Adrenal gland (tissue), 9 donors: ENCODE measurements at regions not wholly inside any gene's neighbourhood (a gene's known extent, or its start where the extent isn't known, plus 50 kb on each side); places are given as distances from the start of the nearest gene placed in this dataset.

Experiments
- DNase-seq, 7 donors: peaks; one replicate each; pipeline ENCODE4 v3.0.0-alpha.2; 2019 to 2020
- H3K27ac ChIP-seq, 5 donors: fragments of 200-600 bp; sonication (generic) in 4 of 5; 1 replicate in 3 of 5; 2 replicates in 2 of 5; pipeline versions ENCODE4 v1.5.1 to v1.8.0; 2016 to 2020; ENCODE audit warnings: mild to moderate bottlenecking in 1 of 5
- H3K27me3 ChIP-seq: fragments of 200-600 bp; 2 replicates; pipeline ENCODE4 v1.8.0; 2021
- H3K36me3 ChIP-seq, 2 donors: fragments of 200-600 bp; replicated peaks in 1 of 2; 1 replicate in 1 of 2; 2 replicates in 1 of 2; pipeline versions ENCODE4 v1.5.1 to v1.8.0; 2018 to 2022
- H3K4me1 ChIP-seq, 2 donors: fragments of 200-600 bp; replicated peaks in 1 of 2; 1 replicate in 1 of 2; 2 replicates in 1 of 2; pipeline versions ENCODE4 v1.5.1 to v1.8.0; 2018 to 2021
- H3K4me3 ChIP-seq, 4 donors: fragments of 200-600 bp; sonication (generic) in 3 of 4; one replicate each; pipeline ENCODE4 v1.5.1; 2016 to 2018
- H3K9me3 ChIP-seq, 3 donors: fragments of 200-600 bp; sonication (generic) in 1 of 3; replicated peaks in 1 of 3; 1 replicate in 2 of 3; 2 replicates in 1 of 3; pipeline versions ENCODE4 v1.5.1 to v1.8.0; 2016 to 2021
- POLR2A ChIP-seq, 2 donors: fragments of 450-650 bp; IDR thresholded peaks; one replicate each; pipeline ENCODE4 v1.6.1; 2017; ENCODE audit warnings: antibody characterized with exemption in 2 of 2, mild to moderate bottlenecking in 2 of 2, moderate library complexity in 1 of 2
- WGBS, 4 donors: extraction: QIAGEN DNeasy Blood & Tissue Kit in 2 of 4; methylation state at CpG; one replicate each; pipeline versions ENCODE4 v1.1.5 to v1.1.7; 2013 to 2017; 5-methylcytosine and 5-hydroxymethylcytosine counted together
- intact Hi-C, 2 donors: fragments of 100-400 bp; cut with DNase I; formaldehyde crosslinking; loops; one replicate each; pipeline versions ENCODE4 v1.14.1 to v1.15.0; 2022 to 2023
- TF ChIP-seq, protein P1 (sequence below), 6 experiments: fragments of 450-650 bp in 4 of 6; fragments of 200-600 bp in 2 of 6; sonication (generic) in 1 of 6; IDR thresholded peaks; 1 replicate in 5 of 6; 2 replicates in 1 of 6; pipeline versions ENCODE4 v1.5.1 to v1.8.0; 2016 to 2021; ENCODE audit warnings: antibody characterized with exemption in 6 of 6, mild to moderate bottlenecking in 2 of 6, moderate library complexity in 1 of 6
- donor health status: healthy with polysubstance abuse.
- donor health status: Bipolar disorder and iron deficiency.
- donor health status: DM: yes; HTN: yes; CAD: no.
- donor health status: DM: no; HTN: no; CAD: no.
- donor health status: DM: no; HTN: no; CAD: no.

DNA sequence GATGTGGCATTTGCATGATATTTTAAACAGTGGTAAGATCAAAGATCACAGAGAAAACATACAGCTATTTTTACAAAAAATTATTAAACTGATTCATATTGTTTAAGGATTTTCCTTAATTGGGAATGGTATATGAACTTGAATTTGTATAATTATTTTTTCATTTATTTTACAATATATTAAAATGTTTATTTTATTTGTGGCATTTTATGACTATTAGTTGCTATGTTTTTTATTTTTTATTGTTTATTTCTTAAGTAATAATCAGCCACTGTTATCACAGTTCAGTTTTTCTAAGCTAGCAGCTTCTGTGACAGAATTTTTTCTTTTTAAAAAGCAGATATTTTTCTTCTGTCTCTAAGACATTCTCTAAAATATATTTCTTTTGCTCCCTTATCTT lies 387.0 kb upstream of the KHDRBS2 start:
- intact Hi-C loops, result no loop called here
- no peaks in the 10 kb centered on the region for H3K36me3 ChIP-seq

DNA sequence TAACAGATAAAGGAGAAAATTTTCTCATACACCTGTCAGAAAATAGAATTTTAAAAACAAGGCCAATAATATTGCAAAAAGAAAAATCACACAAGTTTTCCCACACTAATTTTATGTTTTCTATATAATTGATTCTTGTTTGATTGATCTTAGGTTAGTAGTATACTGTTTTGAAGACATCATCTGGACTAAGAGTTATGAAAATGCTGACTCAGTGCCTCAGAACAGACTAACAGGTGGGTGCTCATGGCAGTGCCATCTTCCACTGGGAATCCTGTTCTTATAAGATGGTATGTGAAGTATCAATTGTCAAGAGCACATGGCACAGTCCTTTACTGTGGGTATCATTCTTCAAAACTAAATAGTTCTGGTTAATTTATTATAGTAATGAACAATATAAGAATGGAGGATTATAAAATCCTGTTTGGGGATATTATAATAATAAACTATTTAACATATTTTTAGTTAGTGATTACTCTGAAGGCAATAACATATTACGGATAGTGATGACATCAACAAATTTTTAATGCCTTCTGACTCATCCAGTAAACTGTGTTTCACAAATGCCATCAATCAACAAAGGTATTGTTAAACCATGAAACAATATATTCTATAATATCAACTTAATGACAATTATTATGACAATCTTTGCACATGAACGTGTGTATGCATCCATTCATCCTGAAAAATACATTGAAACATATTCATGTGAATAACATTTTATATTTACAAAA lies 384.6 kb upstream of the KHDRBS2 start:
- no peak for DNase-seq
- TF ChIP-seq, protein P1, sequence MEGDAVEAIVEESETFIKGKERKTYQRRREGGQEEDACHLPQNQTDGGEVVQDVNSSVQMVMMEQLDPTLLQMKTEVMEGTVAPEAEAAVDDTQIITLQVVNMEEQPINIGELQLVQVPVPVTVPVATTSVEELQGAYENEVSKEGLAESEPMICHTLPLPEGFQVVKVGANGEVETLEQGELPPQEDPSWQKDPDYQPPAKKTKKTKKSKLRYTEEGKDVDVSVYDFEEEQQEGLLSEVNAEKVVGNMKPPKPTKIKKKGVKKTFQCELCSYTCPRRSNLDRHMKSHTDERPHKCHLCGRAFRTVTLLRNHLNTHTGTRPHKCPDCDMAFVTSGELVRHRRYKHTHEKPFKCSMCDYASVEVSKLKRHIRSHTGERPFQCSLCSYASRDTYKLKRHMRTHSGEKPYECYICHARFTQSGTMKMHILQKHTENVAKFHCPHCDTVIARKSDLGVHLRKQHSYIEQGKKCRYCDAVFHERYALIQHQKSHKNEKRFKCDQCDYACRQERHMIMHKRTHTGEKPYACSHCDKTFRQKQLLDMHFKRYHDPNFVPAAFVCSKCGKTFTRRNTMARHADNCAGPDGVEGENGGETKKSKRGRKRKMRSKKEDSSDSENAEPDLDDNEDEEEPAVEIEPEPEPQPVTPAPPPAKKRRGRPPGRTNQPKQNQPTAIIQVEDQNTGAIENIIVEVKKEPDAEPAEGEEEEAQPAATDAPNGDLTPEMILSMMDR (IDR thresholded peaks at IDR 0.05), result no peak
- TF ChIP-seq POLR2A (IDR thresholded peaks at IDR 0.05), result no peak
- Histone ChIP-seq H3K27me3 (no peaks in the 10 kb centered on the region), H3K9me3 (no peaks in the 10 kb centered on the region), H3K4me1 (no peaks in the 10 kb centered on the region), H3K27ac (no peak overlapping the region), H3K36me3 (no peaks in the 10 kb centered on the region), H3K4me3 (no peak overlapping the region)
- intact Hi-C loops, result no loop called here
- 55 to 72% (median 57%) methylated on average over 2 of the region's 2 CpGs for WGBS, 4 donors

More for the DNA sequence above, 387.0 kb upstream of the KHDRBS2 start:
- no peaks in the 10 kb centered on the region for H3K4me1 ChIP-seq
- no peaks in the 10 kb centered on the region for H3K9me3 ChIP-seq
- no peak overlapping the region for H3K27ac ChIP-seq
- DNase-seq, result no peak
- H3K4me3 ChIP-seq, result no peak overlapping the region
- H3K27me3 ChIP-seq, result no peaks in the 10 kb centered on the region
- no peak for TF ChIP-seq POLR2A (IDR thresholded peaks at IDR 0.05)
- TF ChIP-seq, protein P1 (IDR thresholded peaks at IDR 0.05), result no peak

DNA sequence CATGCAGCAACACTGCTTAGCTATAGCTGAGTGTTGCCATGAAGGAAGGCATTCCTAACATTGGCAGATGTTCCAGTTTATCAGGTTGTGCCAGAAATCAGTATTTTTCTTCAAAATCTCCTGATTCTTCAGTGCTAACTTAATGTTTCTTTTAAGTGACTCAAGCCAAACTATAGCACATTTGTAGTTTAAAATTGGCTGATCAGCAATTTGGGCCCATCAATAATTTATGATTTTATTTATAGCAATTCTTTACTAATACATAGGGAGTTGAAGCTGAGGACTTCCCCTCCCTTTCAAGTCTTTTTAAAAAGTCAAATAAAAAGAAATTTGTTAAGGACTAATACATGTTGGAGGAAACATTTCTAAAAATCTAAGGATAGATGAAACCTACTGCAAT lies 383.8 kb upstream of the KHDRBS2 start:
- H3K27ac ChIP-seq, result no peak overlapping the region
- H3K27me3 ChIP-seq, result no peaks in the 10 kb centered on the region
- no peaks in the 10 kb centered on the region for H3K9me3 ChIP-seq
- H3K4me3 ChIP-seq, result no peak overlapping the region
- H3K36me3 ChIP-seq, result no peaks in the 10 kb centered on the region
- no peaks in the 10 kb centered on the region for H3K4me1 ChIP-seq
- TF ChIP-seq POLR2A (IDR thresholded peaks at IDR 0.05), result no peak
- TF ChIP-seq, protein P1 (IDR thresholded peaks at IDR 0.05), result no peak
- DNase-seq, result no peak
- intact Hi-C loops, result no loop called here

GRCh38 chr6:62652692-62653328 lies 366.8 kb upstream of the KHDRBS2 start:
- H3K4me3 ChIP-seq, result no peak overlapping the region
- 61 to 77% (median 69%) methylated on average over 2 of the region's 2 CpGs for WGBS, 4 donors

More at GRCh38 chr6:62652692-62653328, 366.8 kb upstream of the KHDRBS2 start:
- intact Hi-C loops, result no loop called here
- no peak for TF ChIP-seq POLR2A (IDR thresholded peaks at IDR 0.05)
- TF ChIP-seq, protein P1 (IDR thresholded peaks at IDR 0.05), result no peak
- no peak for DNase-seq
- Histone ChIP-seq H3K9me3 (peaks cover 0 to 19% (median 0%) of the 10 kb centered on the region in 3 donors), H3K36me3 (no peaks in the 10 kb centered on the region), H3K27me3 (no peaks in the 10 kb centered on the region), H3K27ac (no peak overlapping the region), H3K4me1 (no peaks in the 10 kb centered on the region)
